HG02798 (cell line): ENCODE measurements at regions not wholly inside any gene's neighbourhood (a gene's known extent, or its start where the extent isn't known, plus 50 kb on each side); places are given as distances from the start of the nearest gene placed in this dataset.

ENCODE experiments used
- ATAC-seq: cut with Tn5 transposase; IDR thresholded peaks from one replicate; pipeline ENCODE4 v1.9.1; 2021; ENCODE audit warnings: mild to moderate bottlenecking; ENCODE audit not compliant: unreplicated experiment, poor library complexity

GRCh38 chr2:64393383-64394010, 60.5 kb upstream of the LGALSL start:
- no peak for ATAC-seq

GRCh38 chr2:64394153-64394552, 59.8 kb upstream of the LGALSL start:
- ATAC-seq: no peak

- ATAC-seq: no peak
Measured at GRCh38 chr2:64396001-64396400, 58.0 kb upstream of the LGALSL start.

- ATAC-seq: no peak
Measured at GRCh38 chr2:64396551-64396950, 57.4 kb upstream of the LGALSL start.

- ATAC-seq: no peak
Measured at GRCh38 chr2:64398516-64399129, 55.3 kb upstream of the LGALSL start.

- no peak for ATAC-seq
Measured at GRCh38 chr2:64399521-64399920, 54.4 kb upstream of the LGALSL start.

- ATAC-seq: no peak
Measured at GRCh38 chr2:64400105-64400728, 53.7 kb upstream of the LGALSL start.

GRCh38 chr2:64400733-64401528, 53.0 kb upstream of the LGALSL start:
- ATAC-seq: no peak

GRCh38 chr2:64401529-64401880, 52.5 kb upstream of the LGALSL start:
- no peak for ATAC-seq

- ATAC-seq: no peak
Measured at GRCh38 chr2:64402876-64403275, 51.1 kb upstream of the LGALSL start.

GRCh38 chr2:64403426-64403825, 50.5 kb upstream of the LGALSL start:
- ATAC-seq: no peak

GRCh38 chr2:64404002-64404731, 49.8 kb upstream of the LGALSL start:
- ATAC-seq: no peak
